Stimulated activated CD8-positive, alpha-beta memory T cell treated with anti-CD3 and anti-CD28 coated beads, Interleukin-15, amount 100 ng/mL, for 24 hours (primary cell): ENCODE measurements at regions not wholly inside any gene's neighbourhood (a gene's known extent, or its start where the extent isn't known, plus 50 kb on each side); places are given as distances from the start of the nearest gene placed in this dataset.

Source experiments
- DNase-seq: peaks from one replicate; pipeline ENCODE4 v3.0.0-alpha.2; 2020; ENCODE audit warnings: low read depth

- DNase-seq, result no peak
Measured at GRCh38 chr6:133697185-133697584, 191.7 kb upstream of the TCF21 start.

GRCh38 chr6:133697666-133698065, 191.2 kb upstream of the TCF21 start:
- no peak for DNase-seq

GRCh38 chr6:133698272-133698671, 190.6 kb upstream of the TCF21 start:
- no peak for DNase-seq

- no peak for DNase-seq
Measured at GRCh38 chr6:133699741-133700385, 189.1 kb upstream of the TCF21 start.

- no peak for DNase-seq
Measured at GRCh38 chr6:133701633-133702331, 187.1 kb upstream of the TCF21 start.

- no peak for DNase-seq
Measured at GRCh38 chr6:133704371-133704770, 184.5 kb upstream of the TCF21 start.

- no peak for DNase-seq
Measured at GRCh38 chr6:133705066-133705465, 183.8 kb upstream of the TCF21 start.

- no peak for DNase-seq
Measured at GRCh38 chr6:133705731-133706130, 183.2 kb upstream of the TCF21 start.

- no peak for DNase-seq
Measured at GRCh38 chr6:133707456-133707855, 181.5 kb upstream of the TCF21 start.

- no peak for DNase-seq
Measured at GRCh38 chr6:133710826-133711225, 178.1 kb upstream of the TCF21 start.

GRCh38 chr6:133715270-133715669, 173.6 kb upstream of the TCF21 start:
- DNase-seq, result no peak

GRCh38 chr6:133724726-133725125, 164.2 kb upstream of the TCF21 start:
- no peak for DNase-seq

- DNase-seq, result no peak
Measured at GRCh38 chr6:133726188-133726587, 162.7 kb upstream of the TCF21 start.

GRCh38 chr6:133730881-133731280, 158.0 kb upstream of the TCF21 start:
- DNase-seq, result no peak

- no peak for DNase-seq
Measured at GRCh38 chr6:133740218-133740617, 148.7 kb upstream of the TCF21 start.

GRCh38 chr6:133740816-133741215, 148.1 kb upstream of the TCF21 start:
- DNase-seq, result no peak

GRCh38 chr6:133741375-133741861, 147.5 kb upstream of the TCF21 start:
- no peak for DNase-seq

GRCh38 chr6:133743621-133744020, 145.3 kb upstream of the TCF21 start:
- DNase-seq, result no peak

GRCh38 chr6:133746417-133746770, 142.5 kb upstream of the TCF21 start:
- no peak for DNase-seq

- DNase-seq, result no peak
Measured at GRCh38 chr6:133748628-133749027, 140.3 kb upstream of the TCF21 start.

GRCh38 chr6:133749427-133749826, 139.5 kb upstream of the TCF21 start:
- no peak for DNase-seq

- DNase-seq, result no peak
Measured at GRCh38 chr6:133752129-133752528, 136.8 kb upstream of the TCF21 start.

GRCh38 chr6:133753756-133754155, 135.2 kb upstream of the TCF21 start:
- DNase-seq, result no peak

- no peak for DNase-seq
Measured at GRCh38 chr6:133754298-133754697, 134.6 kb upstream of the TCF21 start.
